Common myeloid progenitor, CD34-positive (primary cell): ENCODE measurements at regions not wholly inside any gene's neighbourhood (a gene's known extent, or its start where the extent isn't known, plus 50 kb on each side); places are given as distances from the start of the nearest gene placed in this dataset.
A peak's percentile ranks its signal among the peaks of the same experiment; 100 is the strongest.

Experiments
- CTCF ChIA-PET: fragments of 350-600 bp; sonication (Branson Sonifier 250); formaldehyde crosslinking; loops from one replicate; lab custom pipeline; 2021; ENCODE audit warnings: antibody characterized with exemption; lab: Charles Lee
- POLR2A ChIA-PET: fragments of 350-600 bp; sonication (Branson Sonifier 250); formaldehyde crosslinking; loops from one replicate; lab custom pipeline; 2021; ENCODE audit warnings: antibody characterized with exemption; lab: Charles Lee
- DNase-seq, 3 donors: peaks; one replicate each; pipeline versions ENCODE4 v3.0.0 to v3.0.0-alpha.2; 2013
- H3K27ac ChIP-seq, 2 experiments: 1 replicate in 1 of 2; 2 replicates in 1 of 2; pipeline ENCODE4 v1.7.0; 2013; ENCODE audit warnings: inconsistent platforms in 2 of 2, low read length in 2 of 2, mild to moderate bottlenecking in 2 of 2, low read depth in 1 of 2, moderate library complexity in 1 of 2; ENCODE audit not compliant: severe bottlenecking in 2 of 2, insufficient read depth in 1 of 2, poor library complexity in 1 of 2
- H3K27me3 ChIP-seq, 5 experiments: replicated peaks in 2 of 5; 1 replicate in 3 of 5; 2 replicates in 2 of 5; pipeline versions ENCODE4 v1.6.1 to v1.7.0; 2013; ENCODE audit warnings: low read length in 4 of 5, mild to moderate bottlenecking in 2 of 5, moderate library complexity in 2 of 5, inconsistent platforms in 1 of 5; ENCODE audit not compliant: insufficient read depth in 5 of 5, control insufficient read depth in 4 of 5
- H3K36me3 ChIP-seq, 4 experiments: 1 replicate in 2 of 4; 2 replicates in 2 of 4; pipeline versions ENCODE4 v1.6.1 to v1.7.0; 2013; ENCODE audit warnings: low read length in 3 of 4, control low read depth in 1 of 4, mild to moderate bottlenecking in 1 of 4; ENCODE audit not compliant: control insufficient read depth in 4 of 4, insufficient read depth in 4 of 4
- H3K4me1 ChIP-seq, 4 experiments: 1 replicate in 3 of 4; 2 replicates in 1 of 4; pipeline versions ENCODE4 v1.6.1 to v1.7.1; 2013; ENCODE audit warnings: low read length in 3 of 4, mild to moderate bottlenecking in 3 of 4, control low read depth in 1 of 4, inconsistent platforms in 1 of 4, moderate library complexity in 1 of 4; ENCODE audit not compliant: control insufficient read depth in 4 of 4, insufficient read depth in 4 of 4; ENCODE audit errors: control extremely low read depth in 1 of 4
- H3K4me3 ChIP-seq, 7 experiments: 1 replicate in 4 of 7; 2 replicates in 3 of 7; pipeline versions ENCODE4 v1.5.1 to v1.7.0; 2013; ENCODE audit warnings: mild to moderate bottlenecking in 7 of 7, low read length in 6 of 7, moderate library complexity in 6 of 7, inconsistent platforms in 2 of 7, low read depth in 2 of 7, control low read depth in 1 of 7; ENCODE audit not compliant: insufficient read depth in 4 of 7, control insufficient read depth in 1 of 7; ENCODE audit errors: extremely low read depth in 1 of 7
- H3K9me3 ChIP-seq, 5 experiments: 1 replicate in 4 of 5; 2 replicates in 1 of 5; pipeline versions ENCODE4 v1.6.1 to v1.7.1; 2013; ENCODE audit warnings: low read length in 4 of 5, mild to moderate bottlenecking in 2 of 5, inconsistent platforms in 1 of 5, low read depth in 1 of 5, moderate library complexity in 1 of 5; ENCODE audit not compliant: control insufficient read depth in 4 of 5, insufficient read depth in 2 of 5; ENCODE audit errors: control extremely low read depth in 1 of 5
- WGBS: methylation state at CpG from one replicate; pipeline ENCODE4 v1.1.5; 2013; ENCODE audit not compliant: insufficient coverage; 5-methylcytosine and 5-hydroxymethylcytosine counted together

DNA sequence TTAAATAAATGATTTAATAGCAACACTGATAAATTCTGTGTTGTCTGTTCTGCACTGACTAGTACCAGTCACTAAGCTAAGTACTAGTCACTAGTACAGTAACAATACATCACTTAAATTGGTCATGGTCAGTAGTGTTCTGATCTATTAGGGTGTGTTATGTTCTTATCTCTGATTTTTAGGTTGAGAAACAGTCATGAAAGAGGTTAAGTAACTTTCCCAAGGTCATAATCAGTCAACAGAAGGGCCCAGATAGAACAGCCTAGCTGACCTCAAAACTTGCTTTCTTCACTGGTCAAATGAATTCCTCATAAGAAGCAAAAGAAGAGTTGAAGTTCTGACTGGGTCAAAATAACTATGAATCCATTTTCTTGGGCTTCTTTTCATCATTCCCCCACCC is 1492.7 kb downstream of the MAT2B start:
- POLR2A ChIA-PET: no interaction called here
- H3K36me3 ChIP-seq: no peaks in the 10 kb centered on the region
- DNase-seq: no peak
- H3K9me3 ChIP-seq: no peaks in the 10 kb centered on the region
- no peaks in the 10 kb centered on the region for H3K4me1 ChIP-seq
- no peaks in the 10 kb centered on the region for H3K27me3 ChIP-seq
- CTCF ChIA-PET: no interaction called here
- H3K27ac ChIP-seq: no peak overlapping the region
- H3K4me3 ChIP-seq: no peak overlapping the region

DNA sequence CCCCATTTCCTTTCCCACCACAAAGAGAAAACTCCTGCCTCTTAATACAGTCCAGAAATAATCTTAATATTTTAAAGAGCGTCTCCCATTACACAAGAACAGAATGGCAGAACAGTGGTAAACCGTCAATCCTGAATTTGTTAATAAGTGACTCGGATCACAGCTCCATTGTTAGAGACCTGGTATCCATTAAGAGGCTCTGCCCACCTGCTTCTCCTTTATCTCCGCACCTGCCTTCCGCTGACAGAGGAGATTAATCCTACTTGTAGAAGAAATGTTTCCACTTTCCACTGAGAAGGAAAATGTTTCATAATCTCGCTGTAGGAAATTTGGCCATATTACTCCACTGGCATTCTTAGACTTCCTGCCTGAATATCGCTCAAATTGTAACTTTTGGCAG is 1493.2 kb downstream of the MAT2B start:
- Histone ChIP-seq H3K36me3 (no peaks in the 10 kb centered on the region), H3K4me1 (no peaks in the 10 kb centered on the region), H3K27ac (no peak overlapping the region), H3K27me3 (no peaks in the 10 kb centered on the region), H3K9me3 (no peaks in the 10 kb centered on the region), H3K4me3 (no peak overlapping the region)
- WGBS: 99% methylated on average over 6 of the region's 7 CpGs
- no peak for DNase-seq
- POLR2A ChIA-PET: no interaction called here
- CTCF ChIA-PET: no interaction called here

DNA sequence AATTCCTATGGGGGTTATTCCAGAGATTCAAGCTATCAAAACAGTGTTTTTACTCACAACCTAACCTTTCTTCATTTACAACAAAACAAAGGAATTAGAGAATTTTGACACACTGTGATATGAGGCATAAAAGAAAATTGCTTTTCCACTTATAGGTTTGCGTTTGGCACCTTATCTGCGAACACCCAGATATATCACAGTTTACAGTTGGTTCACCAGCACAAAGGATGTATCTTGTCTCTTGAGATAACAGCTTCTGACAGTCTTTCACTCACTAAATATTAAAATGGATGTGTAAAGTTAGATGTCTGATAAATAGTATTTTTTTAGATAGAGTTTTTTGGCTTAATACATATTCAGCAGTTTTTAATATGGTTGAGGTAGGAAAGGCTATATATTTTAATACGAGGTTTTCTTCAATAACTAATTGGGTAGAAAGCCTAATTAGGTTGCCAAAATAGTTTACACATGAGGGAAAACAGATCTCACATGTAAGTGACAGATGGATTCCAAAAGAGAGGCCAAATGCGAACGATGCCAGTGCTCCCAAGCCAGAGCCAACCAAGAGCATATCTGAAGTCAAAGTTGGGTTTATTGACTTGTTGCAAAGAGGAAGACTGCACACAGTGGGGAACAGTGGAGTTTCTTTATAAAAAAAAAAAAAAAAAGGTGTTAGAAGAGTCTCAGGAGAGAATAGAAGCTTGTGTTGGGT is 1495.2 kb downstream of the MAT2B start:
- no peaks in the 10 kb centered on the region for H3K9me3 ChIP-seq
- DNase-seq: peak; percentile 2 to 59 (median 17)
- H3K4me1 ChIP-seq: no peaks in the 10 kb centered on the region
- H3K27ac ChIP-seq: no peak overlapping the region
- H3K36me3 ChIP-seq: no peaks in the 10 kb centered on the region
- POLR2A ChIA-PET: interaction anchor here (0.6 kb wide), 1 partner anchor 340 kb away, joined by 3 read pairs; no protein-coding TSS in a partner anchor
- no peak overlapping the region for H3K4me3 ChIP-seq
- no peaks in the 10 kb centered on the region for H3K27me3 ChIP-seq
- 93% methylated on average over 2 of the region's 5 CpGs for WGBS
- CTCF ChIA-PET: no interaction called here

DNA sequence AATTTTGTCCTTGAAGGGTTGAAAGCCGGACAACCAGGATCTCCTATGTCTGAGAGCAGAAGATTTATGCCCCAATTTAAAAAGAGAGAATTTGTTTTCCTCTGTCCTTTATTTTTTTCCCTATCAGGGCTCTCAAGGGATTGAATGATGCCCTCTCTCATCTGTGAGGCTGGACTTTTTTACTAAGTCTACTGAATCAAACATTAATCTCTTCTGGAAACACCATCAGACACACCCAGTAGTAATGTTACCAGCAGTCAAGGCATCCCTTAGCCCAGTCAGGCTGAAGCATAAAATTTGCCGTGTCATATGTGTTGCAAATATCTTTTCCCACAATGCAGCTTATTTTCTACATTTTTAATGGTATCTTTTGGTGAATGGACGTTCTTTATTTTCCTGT is 1497.9 kb downstream of the MAT2B start:
- ChIA-PET CTCF (no interaction called here), POLR2A (no interaction called here)
- no peaks in the 10 kb centered on the region for H3K36me3 ChIP-seq
- H3K27ac ChIP-seq: no peak overlapping the region
- no peak overlapping the region for H3K4me3 ChIP-seq
- H3K4me1 ChIP-seq: no peaks in the 10 kb centered on the region
- DNase-seq: no peak
- H3K9me3 ChIP-seq: no peaks in the 10 kb centered on the region
- 100% methylated on average over 1 of the region's 3 CpGs for WGBS
- no peaks in the 10 kb centered on the region for H3K27me3 ChIP-seq

DNA sequence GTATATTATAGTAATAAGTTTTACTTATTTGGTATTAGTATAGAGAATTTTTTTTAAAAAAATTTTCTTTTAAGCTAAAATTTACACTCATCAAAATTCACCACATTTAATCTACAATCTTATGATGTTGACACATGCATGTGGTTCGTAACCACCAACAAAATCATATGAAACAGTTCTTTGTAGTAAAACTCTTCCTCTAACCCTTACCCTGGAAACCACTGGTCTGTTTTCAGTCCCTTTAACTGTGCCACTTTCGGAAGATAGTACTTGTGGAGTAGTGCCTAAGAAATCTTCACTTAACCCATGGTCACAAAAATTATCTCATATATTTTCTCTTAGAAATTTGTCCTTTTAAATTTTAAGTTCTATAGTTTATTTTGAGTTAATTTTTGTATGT is 1498.8 kb downstream of the MAT2B start:
- Histone ChIP-seq H3K36me3 (no peaks in the 10 kb centered on the region), H3K9me3 (no peaks in the 10 kb centered on the region), H3K27me3 (no peaks in the 10 kb centered on the region), H3K4me1 (no peaks in the 10 kb centered on the region), H3K27ac (no peak overlapping the region), H3K4me3 (no peak overlapping the region)
- CTCF ChIA-PET: no interaction called here
- POLR2A ChIA-PET: no interaction called here
- WGBS: 88% methylated on average over 1 of the region's 2 CpGs
- peak in 2 of 3 donors; percentile 5 to 37 for DNase-seq

DNA sequence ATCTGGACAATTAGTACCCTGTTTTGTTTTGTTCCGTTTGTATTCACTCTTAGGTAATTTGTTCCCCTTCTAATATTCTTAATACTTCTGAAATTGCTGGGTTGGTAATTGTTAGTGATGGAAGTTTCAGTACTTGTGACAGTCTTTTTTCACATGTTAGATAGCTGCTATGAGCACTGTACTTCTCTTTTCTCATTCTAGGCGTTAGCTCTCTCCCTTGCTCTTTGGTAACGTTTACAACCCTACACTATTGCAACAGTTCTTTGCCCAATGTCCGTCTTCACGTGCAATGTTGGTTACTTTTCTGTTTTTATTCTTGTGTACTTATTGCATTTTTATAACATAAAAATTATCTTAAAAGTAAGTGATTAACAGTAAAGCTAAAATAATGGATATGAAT is 1509.0 kb downstream of the MAT2B start:
- no peaks in the 10 kb centered on the region for H3K4me1 ChIP-seq
- DNase-seq: no peak
- ChIA-PET POLR2A (no interaction called here), CTCF (no interaction called here)
- WGBS: no CpG with 5 or more reads among the region's 5 CpGs
- no peaks in the 10 kb centered on the region for H3K27me3 ChIP-seq
- no peak overlapping the region for H3K27ac ChIP-seq
- no peaks in the 10 kb centered on the region for H3K36me3 ChIP-seq
- no peak overlapping the region for H3K4me3 ChIP-seq
- no peaks in the 10 kb centered on the region for H3K9me3 ChIP-seq

DNA sequence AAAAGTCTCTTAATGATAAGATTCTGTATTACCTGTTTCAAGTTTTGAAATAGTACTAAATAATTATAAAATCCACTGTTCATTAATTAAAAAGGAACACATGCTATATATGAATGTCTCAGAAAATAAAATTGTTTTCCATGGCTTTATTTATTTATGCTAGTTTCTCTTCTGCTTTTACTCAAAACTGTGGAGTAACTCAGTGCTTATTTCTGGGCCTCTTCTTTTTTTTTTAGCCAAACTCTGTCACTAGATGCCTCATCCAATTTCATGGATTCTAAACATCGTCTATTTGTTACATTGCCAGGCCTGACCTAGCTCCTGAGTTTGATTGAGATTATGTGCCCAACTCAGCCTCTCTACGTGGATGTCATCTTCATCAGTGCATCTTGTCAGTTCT is 1509.7 kb downstream of the MAT2B start:
- H3K4me3 ChIP-seq: no peak overlapping the region
- no peak for DNase-seq
- CTCF ChIA-PET: no interaction called here
- no peak overlapping the region for H3K27ac ChIP-seq
- WGBS: 100% methylated on average over 2 of the region's 2 CpGs
- POLR2A ChIA-PET: no interaction called here
- no peaks in the 10 kb centered on the region for H3K27me3 ChIP-seq
- H3K9me3 ChIP-seq: no peaks in the 10 kb centered on the region
- H3K36me3 ChIP-seq: no peaks in the 10 kb centered on the region
- no peaks in the 10 kb centered on the region for H3K4me1 ChIP-seq
